ENCODE measurements at regions not wholly inside any gene's neighbourhood (a gene's known extent, or its start where the extent isn't known, plus 50 kb on each side); places are given as distances from the start of the nearest gene placed in this dataset.

GRCh38 chr17:51533219-51533618, 272.9 kb downstream of the UTP18 start:
- no peak for TF ChIP-seq FOXP2 (optimal IDR thresholded peaks at IDR 0.05; ENCODE audit: borderline replicate concordance, extremely low read depth, extremely low read length, insufficient read depth)
- TF ChIP-seq SIN3A (IDR thresholded peaks at IDR 0.05; ENCODE audit: borderline replicate concordance, insufficient read depth, low read length) = no peak
- no peak for TF ChIP-seq REST (IDR thresholded peaks at IDR 0.05; ENCODE audit: insufficient read depth in 1 of 2, low read depth in 2 of 2, low read length in 2 of 2)
- TF ChIP-seq TAF1 (IDR thresholded peaks at IDR 0.05; ENCODE audit: borderline replicate concordance, insufficient read depth, low read length) = no peak
- TF ChIP-seq POLR2AphosphoS5 (IDR thresholded peaks at IDR 0.05; ENCODE audit: low read depth, low read length) = no peak

DNA sequence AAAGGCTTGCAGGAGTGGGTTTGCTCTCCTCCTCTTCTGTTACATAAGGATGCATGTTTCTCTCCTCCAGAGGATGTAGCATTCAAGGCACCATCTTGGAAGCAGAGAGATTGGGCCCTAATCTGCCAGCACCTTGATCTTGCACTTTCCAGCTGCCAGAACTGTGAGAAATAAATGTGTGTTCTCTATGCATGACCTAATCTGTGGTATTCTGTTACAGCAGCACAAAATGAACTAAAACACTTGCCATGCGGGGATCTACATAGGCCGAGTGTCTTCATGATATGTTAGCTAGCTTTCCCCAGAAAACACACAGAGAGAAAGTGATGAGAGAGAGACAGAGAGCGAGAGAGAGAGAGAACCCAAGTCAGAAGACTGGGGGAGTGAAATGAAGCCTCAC, 273.5 kb downstream of the UTP18 start:
- no peak for TF ChIP-seq POLR2AphosphoS5 (IDR thresholded peaks at IDR 0.05; ENCODE audit: low read depth, low read length)
- no peak for TF ChIP-seq TAF1 (IDR thresholded peaks at IDR 0.05; ENCODE audit: borderline replicate concordance, insufficient read depth, low read length)
- TF ChIP-seq REST (IDR thresholded peaks at IDR 0.05; ENCODE audit: insufficient read depth in 1 of 2, low read depth in 2 of 2, low read length in 2 of 2) = no peak
- TF ChIP-seq FOXP2 (optimal IDR thresholded peaks at IDR 0.05; ENCODE audit: borderline replicate concordance, extremely low read depth, extremely low read length, insufficient read depth) = no peak
- no peak for TF ChIP-seq SIN3A (IDR thresholded peaks at IDR 0.05; ENCODE audit: borderline replicate concordance, insufficient read depth, low read length)

DNA sequence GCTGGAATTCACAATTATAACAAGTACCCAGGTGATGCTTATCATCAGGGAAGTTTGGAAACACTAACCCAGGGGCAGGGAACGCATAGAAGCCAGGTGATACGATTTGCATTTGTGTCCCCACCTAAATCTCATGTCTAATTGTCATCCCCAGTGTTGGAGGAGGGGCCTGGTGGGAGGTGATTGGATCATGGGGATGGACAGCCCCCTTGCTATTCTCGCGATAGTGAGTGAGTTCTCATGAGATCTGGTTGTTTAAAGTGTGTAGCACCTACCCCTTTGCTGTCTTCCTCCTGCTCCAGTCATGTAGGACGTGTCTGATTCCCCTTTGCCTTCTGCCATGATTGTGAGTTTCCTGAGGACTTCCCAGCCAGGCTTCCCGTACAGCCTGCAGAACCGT, 276.3 kb downstream of the UTP18 start:
- TF ChIP-seq POLR2AphosphoS5 (IDR thresholded peaks at IDR 0.05; ENCODE audit: low read depth, low read length) (no peak), TAF1 (IDR thresholded peaks at IDR 0.05; ENCODE audit: borderline replicate concordance, insufficient read depth, low read length) (no peak), FOXP2 (optimal IDR thresholded peaks at IDR 0.05; ENCODE audit: borderline replicate concordance, extremely low read depth, extremely low read length, insufficient read depth) (no peak), SIN3A (IDR thresholded peaks at IDR 0.05; ENCODE audit: borderline replicate concordance, insufficient read depth, low read length) (no peak), REST (IDR thresholded peaks at IDR 0.05; ENCODE audit: insufficient read depth in 1 of 2, low read depth in 2 of 2, low read length in 2 of 2) (no peak)

- no peak for TF ChIP-seq REST (IDR thresholded peaks at IDR 0.05; ENCODE audit: insufficient read depth in 1 of 2, low read depth in 2 of 2, low read length in 2 of 2)
Measured at GRCh38 chr17:51537996-51538550, 277.7 kb downstream of the UTP18 start.

DNA sequence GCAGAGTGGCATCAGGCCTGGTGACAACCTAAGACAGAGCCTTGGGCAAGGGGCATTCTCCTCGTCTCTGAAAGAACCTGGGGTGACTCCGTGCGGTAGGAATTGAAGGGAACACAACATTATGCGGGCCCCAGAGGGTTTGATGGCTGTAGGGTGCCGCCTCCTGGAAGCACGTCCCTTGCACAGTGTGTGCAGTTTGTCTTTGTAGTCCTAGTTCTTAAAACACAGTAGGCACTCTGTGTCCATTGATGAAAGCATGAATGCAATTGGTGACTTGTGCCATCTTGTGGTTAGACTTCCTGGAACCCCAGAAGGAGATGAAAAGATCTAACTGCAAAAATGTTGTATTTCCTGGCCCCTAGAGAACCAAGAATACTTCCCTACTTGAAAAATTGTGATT, 279.8 kb downstream of the UTP18 start:
- TF ChIP-seq FOXP2 (optimal IDR thresholded peaks at IDR 0.05; ENCODE audit: borderline replicate concordance, extremely low read depth, extremely low read length, insufficient read depth) (no peak), POLR2AphosphoS5 (IDR thresholded peaks at IDR 0.05; ENCODE audit: low read depth, low read length) (no peak), SIN3A (IDR thresholded peaks at IDR 0.05; ENCODE audit: borderline replicate concordance, insufficient read depth, low read length) (no peak), REST (IDR thresholded peaks at IDR 0.05; ENCODE audit: insufficient read depth in 1 of 2, low read depth in 2 of 2, low read length in 2 of 2) (no peak), TAF1 (IDR thresholded peaks at IDR 0.05; ENCODE audit: borderline replicate concordance, insufficient read depth, low read length) (no peak)
